CD1c-positive myeloid dendritic cell (primary cell): ENCODE measurements at regions not wholly inside any gene's neighbourhood (a gene's known extent, or its start where the extent isn't known, plus 50 kb on each side); places are given as distances from the start of the nearest gene placed in this dataset.
"Not testable (repeated sequence)": the region's sequence is repeated elsewhere in the genome, so short reads cannot be mapped to it uniquely, and the experiment has no call there.

ENCODE experiments used
- DNase-seq: peaks from one replicate; pipeline ENCODE4 v3.0.0-alpha.2; 2016; ENCODE audit errors: extremely low spot score

- DNase-seq: no peak
These were observed 208.2 kb upstream of the CMC1 start for GRCh38 chr3:28033059-28033784.

- no peak for DNase-seq
These were observed 204.5 kb upstream of the CMC1 start for GRCh38 chr3:28036599-28037575.

- no peak for DNase-seq
These were observed 202.2 kb upstream of the CMC1 start for GRCh38 chr3:28039234-28039633.

- DNase-seq: no peak
These were observed 201.6 kb upstream of the CMC1 start for GRCh38 chr3:28039829-28040228.

- DNase-seq: no peak
These were observed 199.3 kb upstream of the CMC1 start for GRCh38 chr3:28042095-28042635.

- DNase-seq: no peak
These were observed 198.7 kb upstream of the CMC1 start for GRCh38 chr3:28042707-28043106.

- no peak for DNase-seq
These were observed 191.3 kb upstream of the CMC1 start for GRCh38 chr3:28050120-28050519.

GRCh38 chr3:28050885-28051284 lies 190.5 kb upstream of the CMC1 start:
- DNase-seq: peak; percentile 23

- DNase-seq: no peak
These were observed 187.7 kb upstream of the CMC1 start for GRCh38 chr3:28053759-28054158.

GRCh38 chr3:28056806-28057205 lies 184.6 kb upstream of the CMC1 start:
- no peak for DNase-seq

- DNase-seq: no peak
These were observed 183.9 kb upstream of the CMC1 start for GRCh38 chr3:28057539-28057938.

GRCh38 chr3:28059199-28059598 lies 182.2 kb upstream of the CMC1 start:
- not testable (repeated sequence) for DNase-seq

GRCh38 chr3:28066020-28066419 lies 175.4 kb upstream of the CMC1 start:
- DNase-seq: no peak

GRCh38 chr3:28067014-28067413 lies 174.4 kb upstream of the CMC1 start:
- no peak for DNase-seq

GRCh38 chr3:28068342-28068741 lies 173.1 kb upstream of the CMC1 start:
- DNase-seq: no peak

GRCh38 chr3:28069438-28069837 lies 172.0 kb upstream of the CMC1 start:
- no peak for DNase-seq

- no peak for DNase-seq
These were observed 165.2 kb upstream of the CMC1 start for GRCh38 chr3:28076246-28076645.

- DNase-seq: no peak
These were observed 163.8 kb upstream of the CMC1 start for GRCh38 chr3:28077572-28077971.

- DNase-seq: no peak
These were observed 162.9 kb upstream of the CMC1 start for GRCh38 chr3:28078536-28078935.

GRCh38 chr3:28080716-28081115 lies 160.7 kb upstream of the CMC1 start:
- DNase-seq: no peak

GRCh38 chr3:28081533-28081947 lies 159.9 kb upstream of the CMC1 start:
- no peak for DNase-seq

GRCh38 chr3:28087591-28087990 lies 153.8 kb upstream of the CMC1 start:
- no peak for DNase-seq
